ENCODE measurements at regions not wholly inside any gene's neighbourhood (a gene's known extent, or its start where the extent isn't known, plus 50 kb on each side); places are given as distances from the start of the nearest gene placed in this dataset.

DNA sequence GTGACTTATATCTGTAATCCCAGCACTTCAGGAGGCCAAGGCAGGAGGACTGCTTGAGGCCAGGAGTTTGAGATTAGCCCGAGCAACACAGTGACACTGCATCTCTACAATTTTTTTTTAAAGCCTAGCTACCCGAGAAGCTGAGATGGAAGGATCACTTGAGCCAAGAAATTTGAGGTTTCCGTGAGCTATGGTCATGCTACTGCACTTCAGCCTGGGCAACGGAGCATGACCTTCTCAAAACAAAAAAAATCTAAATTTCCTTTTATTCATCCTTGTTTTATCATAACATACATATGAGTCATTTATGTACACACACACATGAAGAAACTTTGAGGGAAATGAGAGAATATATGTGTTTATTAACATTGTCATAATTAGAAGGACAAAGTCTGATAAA is 277.5 kb upstream of the MAGI2 start:
- H4K20me1 ChIP-seq (ENCODE audit: control insufficient read depth, insufficient read depth, low read length, poor library complexity, severe bottlenecking) = no peaks in the 10 kb centered on the region
- H3K27ac Mint-ChIP-seq = no peak overlapping the region
- CTCF ChIA-PET = no interaction called here

DNA sequence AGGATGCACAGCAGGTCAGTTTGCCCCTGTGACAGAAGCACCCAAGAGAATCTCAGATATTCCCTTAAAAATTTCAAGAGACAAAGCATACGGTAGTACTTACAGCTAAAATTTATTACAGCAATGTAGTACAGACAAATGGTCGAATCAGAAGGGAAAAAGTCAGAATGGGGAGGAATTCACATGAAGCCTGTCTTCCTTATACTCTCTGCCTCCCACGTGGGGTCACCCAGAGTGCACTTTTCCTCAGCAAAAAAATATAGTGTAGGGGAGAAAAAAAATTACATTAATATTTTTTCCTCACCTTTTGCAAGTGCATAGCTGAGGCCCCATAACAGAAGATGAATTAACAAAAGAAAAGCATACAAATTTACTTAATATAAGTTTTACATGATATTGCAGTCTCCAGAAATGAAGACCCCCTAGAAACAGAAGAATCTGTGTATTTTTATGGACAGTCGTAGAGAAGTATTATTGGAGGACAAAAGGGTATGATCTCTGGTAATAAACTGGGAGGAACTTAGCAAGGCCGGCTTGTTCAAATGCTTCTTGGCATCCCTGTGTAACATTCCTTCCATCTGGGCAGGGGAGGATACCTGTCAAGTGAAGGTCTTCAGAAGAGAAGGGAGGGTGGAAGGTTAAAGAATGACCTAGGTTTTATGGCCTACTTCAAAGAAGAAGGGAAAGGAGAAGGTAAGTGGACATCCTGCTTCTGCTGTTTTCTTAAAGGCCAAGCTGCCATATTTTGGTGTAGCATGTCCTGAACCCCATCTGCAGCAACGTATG is 270.6 kb upstream of the MAGI2 start:
- TF ChIP-seq, protein P1, sequence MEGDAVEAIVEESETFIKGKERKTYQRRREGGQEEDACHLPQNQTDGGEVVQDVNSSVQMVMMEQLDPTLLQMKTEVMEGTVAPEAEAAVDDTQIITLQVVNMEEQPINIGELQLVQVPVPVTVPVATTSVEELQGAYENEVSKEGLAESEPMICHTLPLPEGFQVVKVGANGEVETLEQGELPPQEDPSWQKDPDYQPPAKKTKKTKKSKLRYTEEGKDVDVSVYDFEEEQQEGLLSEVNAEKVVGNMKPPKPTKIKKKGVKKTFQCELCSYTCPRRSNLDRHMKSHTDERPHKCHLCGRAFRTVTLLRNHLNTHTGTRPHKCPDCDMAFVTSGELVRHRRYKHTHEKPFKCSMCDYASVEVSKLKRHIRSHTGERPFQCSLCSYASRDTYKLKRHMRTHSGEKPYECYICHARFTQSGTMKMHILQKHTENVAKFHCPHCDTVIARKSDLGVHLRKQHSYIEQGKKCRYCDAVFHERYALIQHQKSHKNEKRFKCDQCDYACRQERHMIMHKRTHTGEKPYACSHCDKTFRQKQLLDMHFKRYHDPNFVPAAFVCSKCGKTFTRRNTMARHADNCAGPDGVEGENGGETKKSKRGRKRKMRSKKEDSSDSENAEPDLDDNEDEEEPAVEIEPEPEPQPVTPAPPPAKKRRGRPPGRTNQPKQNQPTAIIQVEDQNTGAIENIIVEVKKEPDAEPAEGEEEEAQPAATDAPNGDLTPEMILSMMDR (IDR thresholded peaks at IDR 0.05) = no peak
- TF ChIP-seq EZH2 (IDR thresholded peaks at IDR 0.05; ENCODE audit: borderline replicate concordance, insufficient read depth, low read depth, low read length, poor library complexity, severe bottlenecking) = no peak
- Histone ChIP-seq H3K27me3 (replicated peaks in 1 of 4; ENCODE audit: control extremely low read depth in 1 of 4, control insufficient read depth in 3 of 4, insufficient read depth in 4 of 4, low read length in 3 of 4) (no peaks in the 10 kb centered on the region), H3K79me2 (ENCODE audit: control insufficient read depth, insufficient read depth, low read length) (no peaks in the 10 kb centered on the region), H4K20me1 (ENCODE audit: control insufficient read depth, insufficient read depth, low read length, poor library complexity, severe bottlenecking) (no peaks in the 10 kb centered on the region), H2AFZ (ENCODE audit: insufficient read depth, low read depth, low read length, poor library complexity, severe bottlenecking) (no peak overlapping the region), H3K4me1 (ENCODE audit: control insufficient read depth in 2 of 2, insufficient read depth in 2 of 2, low read length in 2 of 2) (no peaks in the 10 kb centered on the region), H3K4me2 (replicated peaks; ENCODE audit: low read depth, low read length, poor library complexity, severe bottlenecking) (no peak overlapping the region), H3K36me3 (replicated peaks in 1 of 2; ENCODE audit: control extremely low read depth in 1 of 2, control insufficient read depth in 1 of 2, extremely low read depth in 1 of 2, insufficient read depth in 2 of 2, low read length in 1 of 2) (no peaks in the 10 kb centered on the region), H3K9ac (ENCODE audit: low read length) (no peak overlapping the region), H3K4me3 (ENCODE audit: control extremely low read depth in 1 of 5, extremely low read depth in 1 of 5, insufficient read depth in 1 of 5, low read depth in 2 of 5, low read length in 4 of 5) (no peak overlapping the region), H3K9me3 (ENCODE audit: control extremely low read depth in 1 of 3, control insufficient read depth in 2 of 3, insufficient read depth in 1 of 3, low read length in 2 of 3) (peaks cover 0 to 6% (median 0%) of the 10 kb centered on the region in 3 donors), H3K27ac (ENCODE audit: low read length in 2 of 2) (no peak overlapping the region)
- no peak for DNase-seq
- Mint-ChIP-seq H3K27ac (no peak overlapping the region), H3K27me3 (no peaks in the 10 kb centered on the region), H3K4me3 (no peak overlapping the region), H3K4me1 (no peaks in the 10 kb centered on the region), H3K9me3 (ENCODE audit: insufficient read depth) (no peaks in the 10 kb centered on the region)
- no peak for ATAC-seq (ENCODE audit: low read depth)
- WGBS (ENCODE audit: insufficient coverage) = 83% methylated on average over 2 of the region's 6 CpGs
- ChIA-PET CTCF (no interaction called here), POLR2A (no interaction called here)
- intact Hi-C loops (cut with micrococcal nuclease) = no loop called here

More for the DNA sequence above, 277.5 kb upstream of the MAGI2 start:
- H3K9ac ChIP-seq (ENCODE audit: low read length) = no peak overlapping the region
- no peak overlapping the region for H3K4me3 ChIP-seq (ENCODE audit: control extremely low read depth in 1 of 5, extremely low read depth in 1 of 5, insufficient read depth in 1 of 5, low read depth in 2 of 5, low read length in 4 of 5)
- ATAC-seq (ENCODE audit: low read depth) (no peak), DNase-seq (no peak)
- peaks cover 0 to 9% (median 6%) of the 10 kb centered on the region in 3 donors for H3K9me3 ChIP-seq (ENCODE audit: control extremely low read depth in 1 of 3, control insufficient read depth in 2 of 3, insufficient read depth in 1 of 3, low read length in 2 of 3)
- H3K36me3 ChIP-seq (replicated peaks in 1 of 2; ENCODE audit: control extremely low read depth in 1 of 2, control insufficient read depth in 1 of 2, extremely low read depth in 1 of 2, insufficient read depth in 2 of 2, low read length in 1 of 2) = no peaks in the 10 kb centered on the region
- H3K4me1 Mint-ChIP-seq = no peaks in the 10 kb centered on the region
- intact Hi-C loops (cut with micrococcal nuclease) = no loop called here
- 90% methylated on average over 3 of the region's 4 CpGs for WGBS (ENCODE audit: insufficient coverage)
- H3K27me3 Mint-ChIP-seq = no peaks in the 10 kb centered on the region
- TF ChIP-seq, protein P1 (IDR thresholded peaks at IDR 0.05) = no peak
- TF ChIP-seq EZH2 (IDR thresholded peaks at IDR 0.05; ENCODE audit: borderline replicate concordance, insufficient read depth, low read depth, low read length, poor library complexity, severe bottlenecking) = no peak
- no peak overlapping the region for H3K4me2 ChIP-seq (replicated peaks; ENCODE audit: low read depth, low read length, poor library complexity, severe bottlenecking)
- H3K9me3 Mint-ChIP-seq (ENCODE audit: insufficient read depth) = peaks cover 15% of the 10 kb centered on the region
- H3K27me3 ChIP-seq (replicated peaks in 1 of 4; ENCODE audit: control extremely low read depth in 1 of 4, control insufficient read depth in 3 of 4, insufficient read depth in 4 of 4, low read length in 3 of 4) = no peaks in the 10 kb centered on the region
- no peaks in the 10 kb centered on the region for H3K4me1 ChIP-seq (ENCODE audit: control insufficient read depth in 2 of 2, insufficient read depth in 2 of 2, low read length in 2 of 2)
- H3K27ac ChIP-seq (ENCODE audit: low read length in 2 of 2) = no peak overlapping the region
- POLR2A ChIA-PET = no interaction called here
- H2AFZ ChIP-seq (ENCODE audit: insufficient read depth, low read depth, low read length, poor library complexity, severe bottlenecking) = no peak overlapping the region
- H3K79me2 ChIP-seq (ENCODE audit: control insufficient read depth, insufficient read depth, low read length) = no peaks in the 10 kb centered on the region
- H3K4me3 Mint-ChIP-seq = no peak overlapping the region

Measured in B cell (primary cell).